ENCODE measurements at regions not wholly inside any gene's neighbourhood (a gene's known extent, or its start where the extent isn't known, plus 50 kb on each side); places are given as distances from the start of the nearest gene placed in this dataset.

- TF ChIP-seq CTCF (IDR thresholded peaks at IDR 0.05; ENCODE audit: extremely low read depth in 1 of 2, insufficient read depth in 1 of 2, low read depth in 1 of 2, low read length in 2 of 2): no peak
- TF ChIP-seq POLR2AphosphoS5 (IDR thresholded peaks at IDR 0.05; ENCODE audit: insufficient read depth, low read depth, low read length): no peak
- no peak for TF ChIP-seq EZH2 (IDR thresholded peaks at IDR 0.05; ENCODE audit: borderline replicate concordance, low read depth, low read length, severe bottlenecking)
- TF ChIP-seq MAX (IDR thresholded peaks at IDR 0.05; ENCODE audit: insufficient read depth, insufficient read length): no peak
- TF ChIP-seq MYC (IDR thresholded peaks at IDR 0.05; ENCODE audit: low read depth, low read length): no peak
- TF ChIP-seq POLR2A (IDR thresholded peaks at IDR 0.05; ENCODE audit: low read depth, low read length): no peak
- no peak for TF ChIP-seq FOS (IDR thresholded peaks at IDR 0.05; ENCODE audit: borderline replicate concordance, insufficient read depth, low read length)
- TF ChIP-seq JUN (IDR thresholded peaks at IDR 0.05; ENCODE audit: borderline replicate concordance, insufficient read depth, insufficient read length, low read depth): no peak
- TF ChIP-seq GATA2 (IDR thresholded peaks at IDR 0.05; ENCODE audit: insufficient read depth, insufficient read length, low read depth, low read length): no peak
These were observed 325.6 kb downstream of the ZSWIM6 start for GRCh38 chr5:61657686-61658085.
